ENCODE measurements at regions not wholly inside any gene's neighbourhood (a gene's known extent, or its start where the extent isn't known, plus 50 kb on each side); places are given as distances from the start of the nearest gene placed in this dataset.
A peak's percentile ranks its signal among the peaks of the same experiment; 100 is the strongest.
"Not testable (repeated sequence)": the region's sequence is repeated elsewhere in the genome, so short reads cannot be mapped to it uniquely, and the experiment has no call there.

DNA sequence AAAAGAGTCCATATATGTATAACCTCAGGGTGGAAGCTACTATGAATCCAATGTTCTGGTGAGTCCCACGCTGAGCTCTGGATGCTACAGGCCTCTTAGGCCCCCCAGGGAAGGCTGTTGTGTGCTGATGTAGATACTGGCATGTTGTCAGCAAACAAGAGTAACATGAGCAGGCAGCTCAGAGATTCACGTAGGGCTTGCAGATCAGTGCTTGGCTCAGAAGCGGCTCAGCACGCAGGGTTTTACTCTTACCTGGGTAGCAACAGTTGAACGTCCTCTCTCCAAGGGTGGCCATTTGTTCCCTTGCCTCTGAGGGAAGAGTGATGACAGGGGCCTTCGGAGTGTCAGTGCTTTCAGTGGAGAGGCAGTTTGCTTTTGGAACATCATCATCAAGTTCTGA is 93.4 kb downstream of the ZFP64 start:
- no peak for DNase-seq (ENCODE audit: low read depth in 2 of 2)

DNA sequence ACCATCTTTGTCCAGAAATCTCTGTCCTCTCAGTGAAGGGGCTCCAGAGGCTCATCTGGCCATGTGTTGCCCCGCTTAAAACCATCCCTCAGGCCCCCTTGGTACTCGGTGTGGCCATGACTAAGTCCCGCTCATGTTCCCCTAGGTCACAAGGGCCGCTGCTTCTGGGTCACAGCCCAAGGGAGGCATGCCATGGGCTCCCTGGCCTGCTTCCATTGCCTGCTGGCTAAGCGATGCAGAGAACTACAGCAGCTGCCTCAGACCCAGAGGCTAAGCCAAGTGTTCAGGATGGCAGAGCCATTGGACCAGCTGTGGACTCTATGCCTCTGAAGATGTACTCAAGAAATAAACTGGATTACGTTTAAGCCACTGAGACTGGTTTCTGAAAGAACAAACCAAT is 95.5 kb downstream of the ZFP64 start:
- no peak for DNase-seq (ENCODE audit: low read depth in 2 of 2)

DNA sequence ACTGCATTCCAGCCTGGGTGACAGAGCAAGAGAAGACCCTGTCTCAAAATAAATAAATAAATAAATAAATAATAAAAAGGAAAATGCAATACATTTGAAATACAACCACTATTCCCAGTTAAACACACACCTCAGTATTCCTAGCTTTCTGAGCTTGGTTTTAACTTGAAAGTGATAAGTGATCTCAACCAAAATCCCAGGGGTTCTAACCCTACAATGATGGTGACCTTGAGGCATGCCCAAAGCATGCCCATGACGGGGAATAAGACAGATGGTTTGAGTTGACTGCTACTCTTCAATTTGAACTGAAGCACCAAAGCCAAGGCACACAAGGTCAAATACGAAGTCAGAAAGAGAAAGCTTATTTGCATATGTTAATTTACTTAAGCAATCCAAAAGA is 96.9 kb downstream of the ZFP64 start:
- no peak for DNase-seq (ENCODE audit: low read depth in 2 of 2)

DNA sequence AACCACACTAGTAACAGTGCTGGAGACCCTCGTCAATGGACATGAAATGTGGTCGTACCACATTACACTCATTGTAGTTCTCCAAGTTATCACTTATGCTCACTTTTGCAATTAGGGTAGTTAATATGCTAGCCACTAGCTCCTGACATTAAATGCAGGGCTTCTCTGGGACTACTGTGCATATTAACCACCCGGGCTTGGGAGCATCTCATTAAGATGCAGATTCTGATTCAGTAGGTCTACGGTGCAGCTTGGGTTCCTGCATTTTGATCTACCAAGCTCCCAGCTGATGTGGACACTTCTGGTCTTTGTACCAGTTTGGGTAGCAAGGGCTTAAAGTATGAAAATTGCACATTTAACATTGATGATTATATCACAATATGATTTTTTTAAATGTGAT is 98.0 kb downstream of the ZFP64 start:
- DNase-seq (ENCODE audit: low read depth in 2 of 2): no peak

DNA sequence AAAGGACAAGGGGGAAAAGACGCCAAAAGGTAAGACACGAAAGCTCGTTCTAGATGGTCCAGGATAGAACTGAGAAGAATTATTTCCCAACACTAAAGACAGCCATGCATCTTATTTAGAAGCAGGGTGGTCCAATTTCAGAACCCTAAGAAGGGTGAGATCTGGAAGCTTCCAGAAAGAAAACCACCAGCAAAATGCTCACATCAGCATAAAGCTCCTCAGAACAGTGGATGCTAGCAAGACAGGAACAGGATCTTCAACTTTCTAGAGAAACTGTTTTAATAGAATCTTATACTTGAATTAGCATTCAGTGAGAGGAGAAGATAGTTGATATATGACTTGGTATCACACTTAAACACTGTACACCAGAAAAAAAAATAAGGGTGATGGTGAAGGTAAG is 101.5 kb downstream of the ZFP64 start:
- DNase-seq (ENCODE audit: low read depth in 2 of 2): no peak

DNA sequence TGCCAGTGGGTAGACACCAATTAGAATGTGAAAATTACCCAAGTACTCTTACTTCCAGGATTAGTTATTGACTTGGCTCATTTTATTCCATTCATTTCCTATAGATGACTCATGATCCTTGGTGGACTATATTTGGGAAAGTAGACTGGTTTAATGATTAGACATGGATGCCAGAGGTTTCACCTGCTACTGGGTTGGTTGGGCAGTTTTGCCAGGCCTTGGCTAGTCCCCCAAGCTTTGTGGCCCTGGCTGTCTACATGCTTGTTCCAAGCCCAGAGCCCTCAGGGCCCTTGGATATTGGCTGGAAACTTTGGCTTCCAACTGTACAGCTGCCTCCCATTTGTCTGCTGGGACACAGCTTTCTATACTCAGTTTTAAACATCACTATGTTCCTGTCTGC is 104.1 kb downstream of the ZFP64 start:
- DNase-seq (ENCODE audit: low read depth in 2 of 2): no peak

DNA sequence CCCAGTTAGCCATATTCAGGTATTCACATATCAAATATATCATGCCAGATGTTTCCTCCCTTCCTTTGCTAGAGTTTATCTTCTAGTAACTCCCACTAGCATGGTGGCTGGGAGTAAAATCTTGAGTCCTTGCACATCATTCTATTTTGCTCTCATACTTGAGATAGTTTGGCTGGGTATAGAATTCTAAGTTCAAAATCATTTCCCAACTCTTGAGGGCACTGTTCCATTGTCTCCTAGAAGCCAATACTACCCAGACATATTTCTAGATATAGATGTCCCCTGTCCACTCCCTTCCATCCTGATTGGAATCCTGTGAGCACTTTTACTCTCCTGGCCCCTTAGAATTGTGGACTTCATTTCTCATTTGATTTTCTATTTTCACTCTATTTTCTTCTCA is 104.7 kb downstream of the ZFP64 start:
- DNase-seq (ENCODE audit: low read depth in 2 of 2): no peak

DNA sequence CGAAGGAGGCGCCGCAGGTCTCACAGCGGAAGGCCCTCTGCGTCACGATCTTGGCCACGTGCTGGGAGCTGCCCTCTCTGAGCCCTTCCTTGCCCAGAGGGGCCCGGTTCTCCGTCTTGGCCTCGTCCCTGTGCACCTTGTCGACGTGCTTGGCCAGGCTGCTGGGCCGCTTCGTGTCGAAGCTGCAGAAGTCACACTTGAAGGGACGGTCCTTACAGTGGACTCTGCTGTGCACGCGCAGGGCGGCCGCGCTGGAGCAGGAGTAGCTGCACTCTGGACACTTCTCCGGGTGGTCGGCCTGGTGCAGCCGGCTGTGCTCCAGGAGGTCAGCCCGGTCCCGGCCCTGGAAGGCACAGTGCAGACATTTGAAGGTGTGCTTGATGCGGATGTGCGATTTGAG is 106.9 kb downstream of the ZFP64 start:
- no peak for DNase-seq (ENCODE audit: low read depth in 2 of 2)

DNA sequence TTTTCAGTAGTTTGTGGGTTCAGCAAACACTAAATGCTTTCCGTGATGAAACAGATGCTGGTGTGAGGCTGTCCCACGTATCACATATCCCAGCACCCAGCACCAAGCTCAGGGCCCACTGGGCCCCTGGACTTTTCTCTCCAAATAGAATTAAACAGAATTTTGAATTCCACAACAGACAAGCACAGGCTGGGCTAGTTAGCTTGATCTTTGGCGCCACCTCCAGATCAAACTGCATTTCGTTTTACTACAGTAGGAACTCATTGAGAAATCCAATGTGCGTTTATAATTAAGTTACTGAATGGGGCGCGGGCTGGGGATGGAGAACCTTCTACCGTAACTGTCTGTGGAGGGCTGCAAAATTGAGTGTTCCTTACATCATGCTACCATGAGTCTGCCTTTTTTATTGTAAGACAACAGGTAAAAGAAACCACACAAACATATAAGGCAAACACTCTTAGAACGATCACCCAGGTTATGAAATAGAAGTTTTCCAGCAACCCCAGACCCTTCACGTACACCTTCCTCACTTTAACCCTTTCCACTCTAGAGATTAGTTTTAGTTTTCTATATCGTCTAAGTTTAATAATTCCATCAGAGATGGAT is 107.8 kb downstream of the ZFP64 start:
- peak in 1 of 2 donors; percentile 28 for DNase-seq (ENCODE audit: low read depth in 2 of 2)

DNA sequence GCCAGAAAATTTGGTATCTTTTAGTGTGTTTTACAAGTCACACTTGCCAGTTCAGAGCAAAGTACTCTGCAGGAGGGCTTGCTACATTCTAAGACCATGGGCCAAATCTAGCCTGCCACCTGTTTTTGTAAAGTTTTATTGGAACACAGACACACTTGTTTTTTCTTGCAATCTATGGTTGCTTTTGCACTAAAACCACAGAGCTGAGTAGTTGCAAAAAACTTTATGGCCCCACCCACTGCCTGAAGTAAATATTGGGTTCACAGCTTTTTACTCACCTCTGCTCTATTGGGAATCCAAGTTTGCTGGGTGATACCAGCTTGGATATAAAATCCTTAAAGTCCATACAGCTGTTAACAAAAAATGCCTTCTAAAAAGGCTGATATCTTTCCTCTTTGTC is 109.0 kb downstream of the ZFP64 start:
- no peak for DNase-seq (ENCODE audit: low read depth in 2 of 2)

DNA sequence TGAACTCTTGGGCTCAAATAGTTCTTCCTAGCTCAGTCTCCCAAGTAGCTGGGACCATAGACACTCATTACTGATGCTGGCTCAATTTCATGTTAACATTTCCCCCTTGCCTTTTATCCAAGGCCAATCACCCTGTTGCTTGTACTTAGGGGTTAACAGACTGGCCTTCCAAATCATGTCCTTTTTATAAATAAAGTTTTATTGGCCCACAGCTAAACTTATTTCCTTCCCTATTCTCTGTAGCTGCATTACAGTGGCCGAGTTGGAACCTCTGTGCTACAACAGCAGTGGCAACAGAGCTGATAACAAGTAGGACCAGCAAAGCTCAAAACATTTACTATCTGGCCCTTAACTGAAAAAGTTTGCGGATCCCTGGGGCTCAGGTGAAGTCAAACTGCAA is 109.8 kb downstream of the ZFP64 start:
- DNase-seq (ENCODE audit: low read depth in 2 of 2): no peak

DNA sequence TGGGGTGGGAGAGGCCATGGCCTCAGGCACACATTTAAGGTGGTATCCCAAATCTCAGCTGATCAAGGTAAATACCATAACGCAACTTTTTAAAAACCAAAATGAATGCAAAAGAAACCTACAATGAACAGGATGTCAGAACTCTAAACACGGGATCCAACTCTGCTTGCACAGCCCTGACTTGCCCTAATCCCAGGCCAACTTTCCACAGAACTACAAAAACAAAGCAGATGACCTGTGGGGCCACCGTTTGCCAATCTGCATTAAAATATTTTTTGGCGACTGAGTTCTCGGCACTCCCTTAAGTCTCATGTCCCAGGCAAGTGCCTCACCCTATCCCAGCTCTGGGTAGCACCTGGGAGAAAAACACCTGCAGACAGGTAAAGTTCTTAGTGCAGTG is 110.5 kb downstream of the ZFP64 start:
- no peak for DNase-seq (ENCODE audit: low read depth in 2 of 2)

DNA sequence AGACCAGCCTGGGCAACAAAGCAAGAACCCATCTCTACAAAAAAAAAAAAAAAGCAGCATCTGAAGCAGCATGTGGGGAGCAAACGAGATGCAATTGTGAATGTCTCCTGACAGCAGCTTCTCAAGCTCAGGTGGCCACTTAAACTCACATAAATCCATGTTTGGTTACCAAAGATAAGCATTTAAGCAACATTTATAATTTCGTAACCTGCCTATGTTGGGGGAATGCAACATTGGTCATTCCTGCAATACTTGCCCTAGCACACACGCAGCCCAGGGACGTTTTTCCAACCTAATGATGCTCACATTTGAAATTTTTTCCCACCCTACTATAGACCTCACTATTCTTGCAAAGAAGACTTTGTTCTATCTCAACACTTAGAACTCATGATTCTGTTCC is 113.3 kb downstream of the ZFP64 start:
- DNase-seq (ENCODE audit: low read depth in 2 of 2): no peak

DNA sequence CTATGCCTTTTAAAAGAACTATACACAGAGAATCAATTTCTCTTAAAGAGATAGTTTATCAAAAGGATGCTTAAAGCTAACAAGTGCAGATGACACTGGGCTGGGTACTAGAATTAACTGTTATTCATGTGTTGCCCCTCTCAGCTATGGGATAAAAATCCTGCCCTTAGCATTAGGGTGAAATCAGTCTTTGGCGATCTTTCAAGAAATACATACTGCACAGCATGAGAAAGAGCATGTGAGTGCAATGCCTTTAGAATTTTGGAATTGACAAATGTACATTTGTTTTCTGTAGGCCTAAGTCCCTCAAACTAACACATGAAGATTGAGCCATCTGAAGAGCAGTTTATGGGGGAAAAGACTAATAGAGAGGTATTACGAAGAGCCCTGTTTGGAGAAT is 115.4 kb downstream of the ZFP64 start:
- DNase-seq (ENCODE audit: low read depth in 2 of 2): no peak

DNA sequence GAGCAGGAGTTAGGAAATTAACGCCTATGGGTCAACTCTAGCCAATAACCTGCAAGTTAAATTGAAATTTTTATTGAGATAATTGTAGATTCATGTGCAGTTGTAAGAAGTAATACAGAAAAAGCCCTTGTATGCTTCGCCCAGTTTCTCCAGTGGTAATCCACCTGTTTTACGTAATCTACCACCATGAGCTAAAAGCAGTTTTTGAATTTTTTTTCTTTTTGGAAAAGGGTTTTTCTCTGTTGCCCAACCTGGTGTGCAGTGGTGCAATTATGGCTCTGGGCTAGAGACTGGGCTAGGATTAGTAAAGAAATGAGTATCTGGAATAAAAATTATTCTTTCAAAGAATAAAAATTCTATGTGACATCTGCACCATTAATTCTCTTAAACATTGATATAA is 116.2 kb downstream of the ZFP64 start:
- no peak for DNase-seq (ENCODE audit: low read depth in 2 of 2)

DNA sequence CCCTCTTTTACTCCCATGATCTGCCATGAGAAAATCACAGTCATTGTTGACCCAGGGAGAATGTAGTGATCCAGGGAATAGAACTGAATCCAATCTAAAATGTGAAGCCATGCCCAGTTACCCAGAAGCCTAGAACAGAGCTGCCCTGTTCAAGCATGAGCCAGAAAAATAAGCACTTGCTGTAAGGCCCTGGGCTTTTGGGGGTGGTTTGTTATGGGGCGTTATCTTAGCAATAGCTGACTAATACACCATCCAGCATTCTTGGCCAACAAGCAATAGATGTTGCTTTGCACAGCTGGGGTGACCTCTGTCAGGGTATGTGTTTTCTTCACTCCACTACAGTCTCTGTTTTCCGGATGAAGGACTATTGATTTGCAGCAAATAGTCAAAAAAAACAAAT is 120.4 kb downstream of the ZFP64 start:
- no peak for DNase-seq (ENCODE audit: low read depth in 2 of 2)

DNA sequence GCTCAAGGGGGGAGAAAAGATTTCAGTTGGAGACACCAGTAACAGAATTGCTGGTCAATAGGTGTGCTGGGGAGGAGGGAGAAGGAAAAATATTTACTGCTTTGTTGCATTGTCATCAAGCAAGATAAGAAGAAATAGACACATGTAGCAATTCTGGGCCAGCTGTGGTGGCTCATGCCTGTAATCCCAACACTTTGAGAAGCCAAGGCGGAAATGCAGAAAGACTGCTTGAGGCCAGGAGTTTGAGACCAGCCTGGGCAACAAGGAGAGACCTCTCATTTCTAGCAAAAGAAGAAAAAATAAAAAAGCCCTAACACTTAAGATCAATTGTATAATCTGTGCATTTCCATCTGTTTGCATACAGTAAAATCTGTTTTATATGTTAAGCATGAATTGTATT is 126.6 kb downstream of the ZFP64 start:
- DNase-seq (ENCODE audit: low read depth in 2 of 2): no peak

DNA sequence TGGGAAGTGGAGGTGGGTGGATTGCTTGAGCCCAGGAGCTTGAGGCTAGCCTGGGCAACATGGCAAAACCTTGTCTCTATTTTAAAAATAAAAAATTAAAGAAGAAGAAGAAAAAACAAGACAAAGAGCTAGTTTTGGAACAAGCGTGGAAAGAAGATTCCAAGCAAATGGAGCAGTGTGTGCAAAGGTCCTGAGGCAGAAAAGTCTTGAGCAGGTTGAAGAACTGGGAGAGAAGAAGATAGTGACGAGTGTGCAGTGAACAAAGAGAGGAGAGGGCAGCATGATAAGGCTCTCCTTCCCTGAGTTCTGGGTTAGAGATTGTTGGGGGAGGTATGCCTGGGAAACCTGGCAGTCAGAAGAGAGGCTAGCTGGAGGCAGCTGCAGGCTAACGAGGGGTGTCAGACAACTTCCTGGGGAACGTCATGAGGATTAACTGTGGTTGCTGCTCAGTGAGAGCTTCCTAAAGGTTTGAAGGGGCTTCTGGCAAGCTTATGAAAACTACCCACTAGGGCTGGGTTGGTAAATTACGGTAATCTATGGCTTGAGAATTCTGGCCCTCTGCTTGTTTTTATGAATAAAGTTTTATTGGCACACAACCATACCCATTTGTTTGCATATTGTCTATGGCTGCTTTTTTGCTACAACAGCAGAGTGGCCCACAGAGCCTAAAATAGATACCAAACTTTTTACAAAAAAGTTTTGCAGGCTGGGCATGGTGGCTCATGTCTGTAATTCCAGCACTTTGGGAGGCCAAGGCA is 128.9 kb downstream of the ZFP64 start:
- no peak for DNase-seq (ENCODE audit: low read depth in 2 of 2)

DNA sequence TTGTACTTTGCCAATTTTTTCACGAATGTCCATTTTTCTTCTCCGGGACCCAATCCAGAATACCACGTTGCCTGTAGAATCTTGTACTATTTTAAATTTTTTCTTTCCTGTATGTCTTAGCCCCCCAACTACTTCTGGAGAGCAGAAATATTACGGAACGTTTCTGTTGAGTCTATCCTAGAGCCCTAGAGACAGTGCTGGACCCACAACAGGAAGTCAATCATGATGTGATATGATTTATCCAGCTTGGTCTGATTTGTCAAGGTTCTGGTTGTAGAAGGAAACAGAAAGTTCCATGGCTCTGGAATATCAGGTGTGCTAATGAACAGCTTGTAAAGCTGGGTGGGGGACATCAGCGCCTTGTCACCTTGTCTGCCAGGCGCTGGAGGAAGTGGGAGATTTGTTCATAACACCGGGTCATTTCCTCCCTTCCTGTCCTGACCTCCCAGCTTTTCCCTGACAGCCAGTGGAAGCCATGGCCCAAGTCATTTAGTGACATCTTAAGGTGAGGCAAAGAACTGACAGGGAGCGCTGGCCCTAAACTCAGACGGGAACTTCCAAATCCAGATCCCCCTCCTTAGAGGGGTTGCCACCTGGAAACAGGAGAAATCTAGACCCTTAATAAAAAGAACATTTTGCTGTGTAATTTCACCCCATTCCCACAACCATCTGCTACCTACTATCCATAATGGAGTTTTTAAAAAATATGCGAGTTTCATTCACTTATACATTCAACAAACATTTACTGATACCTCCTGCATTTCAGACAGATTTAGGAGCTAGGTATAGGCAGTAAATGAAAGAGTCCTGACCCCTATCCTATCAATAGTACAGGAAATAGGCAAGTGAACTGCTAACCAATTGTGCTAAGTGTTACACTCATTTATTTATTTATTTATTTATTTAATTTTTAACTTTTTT is 130.5 kb downstream of the ZFP64 start:
- no peak for DNase-seq (ENCODE audit: low read depth in 2 of 2)

DNA sequence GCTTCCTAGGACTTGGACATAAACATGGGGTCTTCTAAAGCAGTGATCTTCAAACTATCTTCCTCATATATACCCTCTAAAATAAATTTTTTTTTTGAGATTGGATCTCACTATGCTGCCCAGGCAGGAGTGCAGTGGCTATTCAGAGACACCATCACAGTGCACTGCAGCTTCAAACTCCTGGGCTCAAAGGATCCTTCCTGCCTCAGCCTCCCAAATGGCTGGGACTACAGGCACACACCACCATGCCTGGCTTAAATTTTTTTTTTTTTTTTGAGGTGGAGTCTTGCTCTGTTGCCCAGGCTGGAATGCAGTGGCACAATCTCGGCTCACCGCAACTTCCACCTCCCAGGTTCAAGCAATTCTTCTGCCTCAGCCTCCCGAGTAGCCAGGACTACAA is 134.4 kb downstream of the ZFP64 start:
- not testable (repeated sequence) for DNase-seq (ENCODE audit: low read depth in 2 of 2)

DNA sequence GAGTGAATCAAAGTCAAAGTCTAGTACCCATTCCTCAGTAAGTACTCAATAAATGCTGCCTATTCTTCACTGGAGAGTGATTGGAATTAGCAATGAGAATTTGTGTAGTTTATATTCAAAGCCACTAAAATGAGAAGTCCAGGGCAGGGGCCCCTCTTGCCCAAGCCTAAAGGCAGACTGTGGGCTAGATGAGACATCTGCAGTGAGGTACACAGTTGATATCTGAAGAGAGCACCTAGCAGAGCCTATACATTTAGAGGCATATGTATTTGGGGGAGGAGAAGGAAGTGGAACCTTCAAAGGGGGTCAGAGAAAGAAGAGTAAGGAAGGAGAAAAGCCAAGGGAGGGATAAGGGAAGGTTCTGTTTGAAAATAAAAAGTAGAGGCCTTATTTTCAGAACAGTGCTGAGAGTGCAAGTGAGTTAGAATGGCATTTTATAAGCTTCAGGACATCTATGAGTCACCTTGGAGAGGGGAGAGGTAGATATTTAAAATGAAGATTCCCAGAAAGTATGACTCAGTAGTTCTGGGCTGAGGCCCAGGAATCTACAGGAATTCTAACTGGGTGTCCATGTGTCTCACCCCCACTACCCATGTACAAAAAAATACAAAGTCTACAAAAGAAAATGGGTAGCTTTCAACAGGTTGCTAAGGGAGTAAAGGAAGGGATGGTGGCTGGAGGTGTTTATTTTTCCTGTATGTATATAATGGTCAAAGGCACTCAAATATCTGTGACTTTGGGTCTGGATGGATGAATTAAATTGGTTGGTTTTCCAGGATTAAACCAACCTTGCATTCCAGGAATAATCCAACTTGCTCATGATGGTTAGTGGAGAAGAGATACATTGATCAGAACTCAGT is 135.1 kb downstream of the ZFP64 start:
- no peak for DNase-seq (ENCODE audit: low read depth in 2 of 2)

DNA sequence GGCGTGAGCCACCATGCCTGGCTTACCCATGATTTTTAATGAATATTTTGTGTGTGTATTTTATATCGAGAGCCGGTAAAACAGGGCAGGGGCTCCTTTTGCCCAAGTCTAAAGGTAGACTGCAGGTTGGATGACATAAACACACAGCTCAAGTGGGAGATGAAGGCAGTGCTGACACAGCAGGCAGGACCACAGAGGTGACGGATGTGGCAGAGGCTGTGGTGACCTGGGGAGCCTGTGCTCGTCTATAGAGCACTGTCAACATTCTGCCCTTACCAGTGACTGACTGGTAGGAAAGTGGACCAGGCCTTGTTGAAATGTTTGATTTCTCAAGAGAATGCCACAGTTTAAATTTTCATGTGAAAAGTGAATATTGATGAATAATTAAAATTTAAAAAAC is 137.5 kb downstream of the ZFP64 start:
- no peak for DNase-seq (ENCODE audit: low read depth in 2 of 2)
